HG02870 (cell line): ENCODE measurements at regions not wholly inside any gene's neighbourhood (a gene's known extent, or its start where the extent isn't known, plus 50 kb on each side); places are given as distances from the start of the nearest gene placed in this dataset.
"Not testable (repeated sequence)": the region's sequence is repeated elsewhere in the genome, so short reads cannot be mapped to it uniquely, and the experiment has no call there.

Experiments used
- ATAC-seq: cut with Tn5 transposase; IDR thresholded peaks from one replicate; pipeline ENCODE4 v1.9.1; 2021; ENCODE audit warnings: mild to moderate bottlenecking, moderate library complexity; ENCODE audit not compliant: unreplicated experiment

GRCh38 chr6:168915855-168916254 is 337.8 kb downstream of the THBS2 start:
- no peak for ATAC-seq

- no peak for ATAC-seq
Measured at GRCh38 chr6:168915242-168915641, 338.4 kb downstream of the THBS2 start.

DNA sequence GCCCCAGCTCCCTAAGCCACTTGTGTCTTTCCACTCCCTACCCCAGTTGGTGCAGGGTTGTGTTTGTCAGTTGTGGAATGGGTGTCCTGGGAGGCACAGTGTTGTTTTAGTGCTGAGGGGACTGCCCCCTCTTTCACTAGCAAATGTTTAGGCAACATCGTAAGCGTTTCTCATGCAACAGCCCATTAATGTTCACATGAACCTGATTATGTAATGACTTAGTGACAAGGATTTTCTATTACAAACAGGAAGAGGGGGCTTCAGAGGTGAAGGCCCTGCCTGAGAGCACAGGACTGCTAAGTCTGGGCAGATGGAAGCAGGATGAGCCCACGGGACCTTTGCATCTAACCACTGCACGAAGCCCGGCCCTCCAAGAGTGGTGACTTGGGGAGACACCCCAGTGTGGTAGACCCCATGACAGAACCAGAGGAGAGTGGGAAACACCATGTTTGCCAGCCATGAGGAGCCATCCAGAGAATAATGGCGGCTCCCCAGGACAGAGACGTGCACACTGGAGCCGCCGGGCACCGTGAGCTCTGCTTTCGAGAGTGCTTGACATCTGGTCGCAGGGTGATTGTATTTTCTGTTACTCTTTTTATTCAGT is 339.7 kb downstream of the THBS2 start:
- ATAC-seq, result no peak

DNA sequence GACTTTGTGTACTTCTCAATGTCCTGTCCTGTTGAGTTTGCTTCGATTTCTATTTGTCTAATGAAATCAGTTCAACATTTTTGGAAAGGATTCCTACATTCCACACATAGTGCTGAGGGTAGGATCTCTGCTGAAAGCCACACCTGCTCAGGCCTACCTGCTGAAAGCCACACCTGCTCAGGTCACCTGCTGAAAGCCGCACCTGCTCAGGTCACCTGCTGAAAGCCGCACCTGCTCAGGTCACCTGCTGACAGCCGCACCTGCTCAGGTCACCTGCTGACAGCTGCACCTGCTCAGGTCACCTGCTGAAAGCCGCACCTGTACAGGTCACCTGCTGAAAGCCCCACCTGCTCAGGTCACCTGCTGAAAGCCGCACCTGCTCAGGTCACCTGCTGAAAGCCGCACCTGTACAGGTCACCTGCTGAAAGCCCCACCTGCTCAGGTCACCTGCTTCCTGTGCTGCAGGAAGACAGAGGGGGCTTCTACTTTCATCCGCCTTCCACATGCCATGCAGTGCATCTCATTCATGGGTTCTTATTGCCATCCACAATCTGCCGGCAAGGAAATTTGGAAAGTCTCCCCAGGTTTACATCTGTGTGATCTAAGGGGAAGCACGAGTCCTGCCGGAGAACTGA is 340.3 kb downstream of the THBS2 start:
- ATAC-seq, result not testable (repeated sequence)

- no peak for ATAC-seq
Measured at GRCh38 chr6:168909288-168909687, 344.4 kb downstream of the THBS2 start.

GRCh38 chr6:168908887-168909286 is 344.8 kb downstream of the THBS2 start:
- ATAC-seq, result no peak

- ATAC-seq, result no peak
Measured at GRCh38 chr6:168908166-168908565, 345.5 kb downstream of the THBS2 start.

DNA sequence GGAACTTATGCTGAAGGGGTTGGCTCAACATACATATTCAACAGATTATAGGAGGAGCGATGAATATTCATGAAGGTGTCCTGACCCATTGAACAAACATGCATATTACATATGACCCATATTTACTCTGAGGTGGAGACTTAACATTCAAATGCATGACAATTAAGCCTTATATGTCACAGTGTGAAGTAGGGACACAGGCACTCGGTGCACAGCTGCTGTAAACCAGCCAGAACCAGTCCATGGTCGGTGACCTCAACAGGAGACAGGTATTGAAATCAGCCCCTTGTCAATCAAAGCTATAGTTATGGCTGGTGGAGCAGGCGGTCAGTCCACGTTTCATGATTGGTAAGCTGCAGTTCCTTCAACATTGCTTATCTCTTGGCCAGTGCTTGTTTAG is 347.3 kb downstream of the THBS2 start:
- no peak for ATAC-seq

- ATAC-seq, result no peak
Measured at GRCh38 chr6:168905451-168906090, 348.1 kb downstream of the THBS2 start.

DNA sequence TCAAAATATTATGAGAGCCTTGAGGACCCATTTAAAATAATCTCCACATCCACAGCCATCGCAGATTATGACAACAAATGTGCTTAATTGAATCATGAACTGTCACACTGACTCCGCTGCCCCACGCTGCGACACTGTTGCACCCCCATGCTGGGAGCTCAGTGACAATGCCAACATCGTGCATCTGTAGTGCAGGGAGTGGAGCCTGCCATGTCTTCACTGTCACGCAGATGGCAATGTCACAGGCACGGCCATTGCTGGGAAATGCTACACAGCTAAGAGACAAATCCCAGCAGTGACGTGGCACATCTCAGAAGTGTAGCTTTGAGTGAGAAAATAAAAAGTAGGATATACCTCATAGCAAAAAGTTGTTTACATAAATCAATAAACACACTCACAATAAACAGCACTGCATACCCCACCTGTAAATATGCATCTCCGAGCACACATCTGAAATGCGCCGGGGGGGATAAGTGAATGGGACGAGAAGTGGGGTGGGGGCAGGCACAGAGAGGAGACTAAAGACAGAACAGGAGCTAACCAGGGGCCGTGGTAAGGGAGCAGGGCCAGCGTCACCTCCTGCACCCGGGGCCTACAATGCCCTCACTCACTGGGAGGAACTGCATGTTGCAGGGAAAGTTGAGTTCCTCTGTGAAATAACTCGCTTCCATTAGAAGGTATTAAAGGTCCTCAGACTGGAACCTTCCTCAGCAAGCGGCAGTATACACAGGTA is 349.9 kb downstream of the THBS2 start:
- ATAC-seq, result no peak

GRCh38 chr6:168902075-168902474 is 351.6 kb downstream of the THBS2 start:
- no peak for ATAC-seq

DNA sequence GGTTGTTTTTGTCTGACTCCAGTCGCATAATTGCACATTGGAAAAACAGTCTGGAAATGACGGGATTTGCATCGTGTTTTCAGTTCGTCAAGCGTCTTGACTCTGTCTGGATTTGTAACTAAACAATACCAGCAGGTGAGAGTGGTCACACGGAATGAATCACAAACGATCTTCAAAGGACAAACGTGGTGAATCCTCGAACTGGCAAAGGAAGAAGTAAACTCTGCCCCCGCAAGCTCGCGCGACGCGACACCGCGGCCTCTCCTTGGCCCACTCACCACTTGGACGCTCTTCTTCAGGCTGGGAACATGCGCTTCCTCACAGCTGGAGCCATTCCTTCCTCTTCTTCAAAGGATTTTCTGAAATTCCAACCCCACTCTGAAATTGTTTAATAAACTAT is 352.6 kb downstream of the THBS2 start:
- no peak for ATAC-seq

- ATAC-seq, result no peak
Measured at GRCh38 chr6:168896321-168896720, 357.3 kb downstream of the THBS2 start.

GRCh38 chr6:168895102-168895812 is 358.4 kb downstream of the THBS2 start:
- ATAC-seq, result peak; percentile 98

DNA sequence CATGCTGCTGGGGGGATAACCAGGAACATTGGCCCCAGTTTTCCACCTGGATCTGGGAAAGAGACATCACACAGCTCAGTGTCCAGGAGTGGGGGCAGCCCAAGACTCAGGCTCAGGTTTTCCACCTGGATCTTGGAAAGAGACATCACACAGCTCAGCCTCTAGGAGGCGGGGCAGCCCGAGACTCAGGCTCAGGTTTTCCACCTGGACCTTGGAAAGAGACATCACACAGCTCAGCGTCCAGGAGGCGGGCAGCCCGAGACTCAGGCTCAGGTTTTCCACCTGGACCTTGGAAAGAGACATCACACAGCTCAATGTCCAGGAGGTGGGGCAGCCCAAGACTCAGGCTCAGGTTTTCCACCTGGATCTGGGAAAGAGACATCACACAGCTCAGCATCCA is 361.6 kb downstream of the THBS2 start:
- ATAC-seq, result no peak

- ATAC-seq, result no peak
Measured at GRCh38 chr6:168890981-168891365, 362.7 kb downstream of the THBS2 start.

- ATAC-seq, result no peak
Measured at GRCh38 chr6:168890306-168890980, 363.2 kb downstream of the THBS2 start.

DNA sequence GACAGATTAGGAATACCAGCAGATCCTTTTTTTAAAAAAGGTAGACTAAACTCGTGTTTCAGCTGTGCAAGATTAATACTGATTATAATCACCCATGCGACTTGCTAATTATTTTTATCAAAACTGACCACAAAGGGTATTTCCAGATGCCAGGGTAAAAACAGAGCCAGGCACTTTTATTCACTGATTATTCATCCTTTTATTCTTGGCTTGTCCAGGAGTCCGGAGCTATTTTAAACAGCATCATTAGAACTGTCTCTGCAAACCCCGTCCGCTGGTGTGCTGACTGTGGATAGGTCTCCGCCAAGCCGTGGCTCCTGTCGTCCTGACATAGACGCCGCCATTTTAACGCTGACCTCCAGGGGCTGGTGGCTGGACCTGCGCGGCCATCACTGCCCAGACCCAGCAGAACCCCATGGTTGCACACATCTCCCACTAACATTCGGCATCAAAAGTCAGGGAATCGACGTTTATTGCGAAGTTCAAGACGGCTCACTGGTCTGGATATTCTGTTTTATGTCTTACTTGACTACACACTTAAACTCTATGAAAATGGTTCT is 364.8 kb downstream of the THBS2 start:
- no peak for ATAC-seq

- ATAC-seq, result no peak
Measured at GRCh38 chr6:168888102-168888501, 365.5 kb downstream of the THBS2 start.

GRCh38 chr6:168887621-168888020 is 366.0 kb downstream of the THBS2 start:
- no peak for ATAC-seq
